ENCODE measurements at regions not wholly inside any gene's neighbourhood (a gene's known extent, or its start where the extent isn't known, plus 50 kb on each side); places are given as distances from the start of the nearest gene placed in this dataset.

DNA sequence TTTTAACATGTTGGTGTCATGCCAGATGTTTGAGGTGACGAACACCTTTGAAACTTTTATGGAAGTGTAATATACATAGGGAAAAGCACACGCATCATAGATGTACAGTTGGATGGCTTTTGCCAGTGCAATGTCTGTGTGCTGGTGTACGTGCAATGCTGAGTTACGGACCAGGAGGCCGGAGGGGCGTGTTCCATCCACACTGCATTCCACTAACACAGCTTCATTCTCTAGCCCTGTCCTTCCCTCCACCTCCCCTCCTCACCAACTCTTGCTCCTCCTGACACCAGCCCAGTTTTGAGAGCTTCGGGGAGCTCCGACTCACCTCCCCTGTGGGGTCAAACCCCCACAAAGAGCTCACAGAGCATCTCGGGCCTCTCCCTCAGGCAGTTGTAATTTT, 358.8 kb downstream of the C16orf95 start:
- no peak for DNase-seq (ENCODE audit: low read depth)

DNA sequence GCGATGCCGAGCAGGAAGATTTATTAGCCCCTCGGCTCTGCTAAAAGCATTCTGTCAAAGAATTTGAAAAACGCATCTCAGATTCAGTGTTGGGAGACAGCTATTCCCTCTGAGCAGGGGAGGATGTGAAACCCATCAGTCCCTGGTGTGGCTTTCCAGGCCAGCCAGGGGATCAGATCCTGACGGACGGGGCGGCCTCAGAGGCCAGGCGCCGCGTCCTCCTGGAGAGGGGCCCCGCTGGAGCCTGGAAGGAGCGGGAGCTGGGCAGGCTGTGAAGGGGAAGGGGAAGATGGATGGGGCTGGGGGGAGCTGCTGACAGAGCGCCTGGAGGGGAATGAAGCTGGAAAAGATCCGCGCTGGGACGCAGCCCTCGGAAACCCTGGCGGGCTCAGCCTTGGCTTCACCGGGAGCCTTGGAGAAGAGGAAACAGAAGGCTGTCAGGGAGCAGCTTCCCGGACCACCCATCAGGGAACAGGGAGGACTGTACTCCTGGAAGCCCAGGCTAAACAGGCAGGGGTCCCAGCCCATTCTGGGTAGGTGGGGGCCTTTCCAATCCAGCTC, 358.0 kb downstream of the C16orf95 start:
- DNase-seq (ENCODE audit: low read depth), result no peak

DNA sequence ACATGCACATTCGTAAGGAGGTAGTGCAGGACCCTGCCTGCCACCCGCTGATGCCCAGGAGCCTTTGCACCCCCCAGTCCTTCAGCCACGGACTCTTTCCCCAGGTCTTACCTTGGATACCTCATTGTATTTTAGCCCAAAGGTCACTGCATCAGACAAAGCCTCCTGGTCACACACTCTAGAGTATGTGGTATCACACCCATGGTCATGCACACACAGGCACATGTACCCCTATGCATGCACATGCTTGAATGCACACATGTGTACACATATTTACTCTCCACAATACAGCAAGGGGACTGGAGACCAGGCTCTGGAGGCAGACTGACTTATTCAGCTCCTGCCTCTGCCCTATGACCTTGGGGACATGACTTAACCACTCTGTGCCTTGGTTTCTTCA, 357.5 kb downstream of the C16orf95 start:
- no peak for DNase-seq (ENCODE audit: low read depth)

DNA sequence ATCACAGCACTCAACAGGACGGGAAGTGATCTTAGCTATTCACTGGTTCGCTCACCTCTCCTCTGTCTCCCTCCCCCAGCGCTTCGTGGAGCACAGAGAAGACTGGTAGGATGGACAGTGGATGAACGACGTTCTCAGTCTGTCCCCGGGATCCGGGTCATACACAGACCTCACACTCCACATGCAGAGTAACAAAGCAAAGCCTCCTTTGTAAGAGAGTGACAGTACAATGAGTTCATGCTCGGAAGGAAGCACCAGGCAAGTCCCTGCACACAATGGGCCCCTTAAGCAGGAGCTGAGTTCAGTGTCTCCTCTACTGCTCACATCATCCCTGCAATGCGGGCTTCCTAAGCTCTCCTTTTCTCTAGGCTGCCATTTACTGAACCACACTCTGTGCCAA, 356.9 kb downstream of the C16orf95 start:
- DNase-seq (ENCODE audit: low read depth), result no peak

DNA sequence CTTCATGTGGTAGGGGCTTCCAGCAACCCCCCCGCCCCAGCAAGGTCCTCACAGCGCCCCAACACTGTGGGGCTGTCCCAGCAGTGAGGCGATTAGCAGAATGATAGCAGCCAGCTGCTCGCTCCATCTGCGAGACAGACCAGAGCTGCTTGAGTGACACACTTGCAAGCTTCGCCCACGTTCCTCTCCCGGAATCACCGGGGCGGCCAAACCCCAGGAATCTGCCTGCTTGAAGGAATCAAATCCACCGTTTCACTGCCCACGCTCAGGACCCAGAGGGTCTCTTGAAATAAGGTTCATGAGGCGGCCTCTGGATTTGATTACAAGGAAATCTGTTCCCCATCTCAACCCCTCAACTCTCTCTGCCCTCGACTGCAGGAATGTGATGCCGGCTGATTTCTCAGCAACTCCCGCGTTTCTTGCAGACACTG, 356.0 kb downstream of the C16orf95 start:
- no peak for DNase-seq (ENCODE audit: low read depth)

DNA sequence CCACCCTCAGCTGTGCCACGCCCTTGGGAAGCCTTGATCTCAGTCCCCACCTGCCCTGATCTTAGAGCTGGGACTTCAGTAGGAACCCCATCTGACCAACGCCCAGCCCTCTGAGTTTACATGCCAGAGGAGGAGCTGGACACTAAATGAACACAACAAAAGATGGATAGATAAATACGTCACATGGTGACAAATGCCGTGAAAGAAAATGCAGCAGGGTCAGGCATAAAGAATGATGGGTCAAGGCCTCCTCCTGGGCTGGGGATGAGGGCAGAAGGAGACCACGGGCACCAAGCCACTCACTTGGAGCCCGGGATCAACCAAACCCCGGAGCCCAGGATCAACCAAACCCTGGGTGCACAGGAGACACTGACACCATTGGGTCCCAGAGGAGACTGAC, 354.9 kb downstream of the C16orf95 start:
- DNase-seq (ENCODE audit: low read depth), result no peak

DNA sequence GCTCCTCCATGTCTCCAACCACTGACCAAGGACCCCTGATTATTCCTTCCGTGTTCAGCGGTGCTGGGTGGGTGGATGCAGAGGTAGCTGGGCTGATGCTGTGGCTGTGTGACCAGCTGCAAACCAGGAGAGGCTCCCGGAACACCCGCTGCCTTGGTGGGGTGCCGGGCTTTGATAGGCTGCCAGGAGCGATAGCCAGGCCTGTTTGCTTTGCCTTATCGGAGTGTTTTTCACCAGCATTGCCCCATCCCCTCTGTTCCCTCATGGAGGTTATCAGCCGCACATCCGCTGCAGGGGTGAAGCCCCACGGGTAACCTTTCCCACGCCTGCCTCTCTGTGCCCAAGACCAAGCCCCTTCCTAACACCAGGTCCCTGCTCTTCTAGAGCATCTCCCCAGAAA, 354.3 kb downstream of the C16orf95 start:
- no peak for DNase-seq (ENCODE audit: low read depth)

DNA sequence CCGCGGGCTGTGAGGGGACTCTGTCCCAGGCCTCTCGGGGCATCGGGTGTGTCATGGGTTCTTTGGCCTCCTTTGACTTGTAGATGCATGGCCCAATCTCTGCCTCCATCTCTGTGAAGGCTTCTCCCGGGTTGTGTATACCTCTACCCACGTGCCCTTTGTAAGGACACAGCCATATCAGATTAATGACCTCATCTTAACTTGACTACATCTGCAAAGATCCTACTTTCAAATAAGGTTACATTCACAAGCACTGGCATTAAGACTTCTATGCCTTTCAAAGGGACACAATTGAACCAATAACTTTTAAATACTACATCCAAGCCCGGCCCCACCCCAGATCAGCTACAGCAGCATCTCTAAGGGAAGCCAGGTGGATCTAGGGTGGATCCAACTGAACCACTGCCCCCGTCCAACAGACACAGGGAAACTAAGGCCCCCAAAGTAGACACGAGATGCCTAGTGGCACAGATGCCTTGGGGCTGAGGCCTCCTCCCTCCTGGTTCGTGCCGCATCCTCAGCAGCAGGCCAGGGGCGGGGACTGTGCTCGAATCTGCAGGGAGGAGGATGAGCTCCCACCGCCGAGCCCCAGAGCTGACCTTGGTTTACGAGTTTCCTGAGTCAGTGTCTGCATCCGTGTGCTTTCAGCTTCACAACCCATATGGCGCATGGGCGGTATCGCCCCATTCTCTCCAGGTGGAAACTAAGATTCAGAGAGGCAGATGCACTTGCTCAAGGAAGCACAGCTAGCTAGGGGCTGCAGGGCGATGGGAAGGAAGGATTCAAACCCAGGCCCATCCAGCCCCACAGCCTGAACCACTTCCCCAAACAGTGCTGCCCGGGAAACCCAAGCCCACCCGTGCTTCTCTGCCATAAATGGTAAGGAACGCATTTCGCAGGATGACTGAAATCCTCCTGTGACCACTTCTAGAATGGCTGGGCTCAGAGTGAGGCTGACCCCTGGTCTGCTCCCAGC, 353.3 kb downstream of the C16orf95 start:
- no peak for DNase-seq (ENCODE audit: low read depth)

DNA sequence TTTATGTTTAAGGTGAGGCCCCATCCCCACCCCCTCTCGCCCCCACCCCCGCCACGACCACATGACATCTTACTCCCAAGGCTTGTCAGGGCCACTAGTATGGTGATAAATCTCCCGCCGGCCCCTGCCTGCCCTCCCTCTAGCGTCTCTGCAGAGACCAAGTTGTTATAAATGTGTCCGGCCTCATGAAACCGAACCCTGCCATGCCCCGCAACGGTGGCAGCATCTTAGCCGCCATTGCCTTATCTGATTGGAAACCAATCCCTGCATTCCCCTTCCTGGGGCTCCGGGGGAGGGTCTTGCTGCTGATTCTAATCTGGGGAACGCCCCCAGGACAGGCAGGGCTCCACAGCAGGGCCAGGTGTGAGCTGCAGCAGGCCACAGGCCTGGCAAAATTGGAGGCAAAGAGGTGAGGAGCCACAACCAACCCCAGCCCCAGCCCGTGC, 352.4 kb downstream of the C16orf95 start:
- no peak for DNase-seq (ENCODE audit: low read depth)

DNA sequence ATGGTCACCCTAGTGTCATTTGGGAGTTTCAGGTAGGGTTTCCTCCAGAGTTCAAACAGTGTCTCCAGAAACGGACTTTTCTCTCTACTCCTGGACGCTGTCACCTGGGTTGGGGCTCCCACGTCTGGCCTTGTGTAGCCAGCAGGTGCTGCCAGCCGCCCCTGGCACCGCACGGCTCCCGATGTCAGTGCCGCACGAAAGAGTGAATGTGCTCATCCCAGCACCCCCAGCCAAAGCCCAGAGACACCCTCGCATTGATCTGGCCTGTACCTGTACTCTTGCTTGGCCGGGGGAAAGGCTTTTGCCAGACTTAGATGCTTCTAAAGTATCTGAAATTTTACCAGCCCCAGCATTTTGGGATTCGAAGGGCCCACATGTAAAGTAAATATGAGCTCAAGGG, 351.9 kb downstream of the C16orf95 start:
- no peak for DNase-seq (ENCODE audit: low read depth)

DNA sequence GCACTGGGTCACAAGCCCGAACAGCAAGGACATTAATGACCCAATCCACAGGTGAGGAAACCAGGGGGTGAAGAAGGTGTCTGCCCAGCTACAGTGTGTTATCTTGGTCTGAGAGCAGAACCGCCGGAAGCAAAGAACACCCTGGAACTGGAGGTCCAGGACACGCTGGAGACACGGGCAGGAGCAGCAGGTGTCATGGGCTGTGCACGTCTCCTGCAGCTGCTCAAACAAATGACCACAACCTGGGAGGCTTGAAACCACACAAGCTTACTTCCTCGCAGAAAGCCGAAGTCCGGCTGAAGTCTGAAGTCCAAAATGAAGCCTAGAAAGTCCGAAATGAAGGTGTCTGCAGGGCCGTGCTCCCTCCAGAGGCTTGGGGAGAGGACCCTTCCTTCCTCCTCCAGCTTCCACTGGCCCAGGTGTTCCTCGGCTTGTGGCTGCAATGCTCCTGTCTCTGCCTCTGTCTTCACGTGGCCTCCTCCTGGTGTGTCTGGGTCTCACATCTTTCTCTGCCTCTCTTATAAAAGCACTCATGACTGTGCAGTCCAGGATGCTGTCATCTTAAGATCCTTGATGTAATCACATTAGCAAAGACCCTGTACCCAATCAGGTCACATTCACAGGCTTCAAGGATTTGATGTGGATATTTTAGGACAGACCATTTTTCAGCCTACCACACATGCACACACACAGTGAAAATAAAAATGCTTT, 351.2 kb downstream of the C16orf95 start:
- DNase-seq (ENCODE audit: low read depth), result no peak

DNA sequence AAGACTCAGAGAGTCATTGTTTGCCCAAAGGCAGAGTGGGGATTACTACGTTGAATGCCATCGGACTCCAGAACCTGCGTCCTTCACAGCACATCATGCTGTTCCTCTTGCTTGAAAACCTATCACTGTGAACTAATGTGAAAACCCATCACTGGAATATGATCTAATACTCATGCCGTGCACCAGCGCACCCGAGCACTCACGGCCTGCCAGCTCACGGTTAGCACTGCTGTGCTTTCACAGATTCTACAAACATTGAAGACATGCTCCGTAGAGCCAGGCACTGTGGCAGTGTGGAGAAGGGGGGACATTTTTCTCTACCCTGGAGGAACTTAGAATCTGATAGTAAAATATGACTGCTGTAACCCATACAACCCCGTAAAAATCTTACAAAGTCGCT, 350.4 kb downstream of the C16orf95 start:
- no peak for DNase-seq (ENCODE audit: low read depth)

DNA sequence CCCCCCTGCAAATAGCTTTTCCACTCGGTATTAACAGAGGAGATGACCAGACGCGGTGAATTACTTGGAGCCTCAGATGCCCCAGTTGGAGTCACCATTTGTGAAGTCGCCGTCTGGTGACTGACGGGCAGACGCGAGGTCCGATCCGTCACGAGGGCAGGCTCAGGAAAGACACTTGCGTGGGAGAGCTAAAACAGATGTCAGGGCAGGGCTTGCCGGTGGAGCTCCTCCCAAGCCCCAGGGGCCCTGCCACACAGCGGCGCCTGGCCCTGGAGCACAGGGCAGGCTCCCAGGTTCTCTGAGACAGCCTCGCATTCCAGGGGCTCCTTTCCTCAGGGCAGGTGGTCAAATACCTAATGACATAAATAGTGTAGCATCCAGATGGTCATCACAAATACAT, 348.3 kb downstream of the C16orf95 start:
- DNase-seq (ENCODE audit: low read depth), result no peak

DNA sequence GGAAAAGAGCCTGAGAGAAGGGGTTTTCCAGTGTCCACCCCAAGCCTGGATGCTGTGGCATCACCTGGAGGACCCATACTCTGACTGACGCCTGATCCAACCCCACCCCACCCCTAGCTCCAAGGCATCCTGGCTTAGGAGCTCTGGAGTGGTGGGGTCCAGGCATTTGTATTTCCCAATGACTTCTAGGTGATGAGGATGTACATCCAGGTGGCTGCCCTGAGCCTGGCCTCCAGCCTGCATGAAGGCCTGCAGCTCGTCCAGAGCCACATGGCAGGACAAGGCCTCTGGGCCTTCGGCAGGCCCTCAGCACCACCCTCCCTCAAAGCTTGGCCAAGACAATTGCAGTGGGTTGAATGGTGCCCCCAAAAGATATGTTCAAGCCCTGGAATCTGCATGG, 347.5 kb downstream of the C16orf95 start:
- DNase-seq (ENCODE audit: low read depth), result no peak

DNA sequence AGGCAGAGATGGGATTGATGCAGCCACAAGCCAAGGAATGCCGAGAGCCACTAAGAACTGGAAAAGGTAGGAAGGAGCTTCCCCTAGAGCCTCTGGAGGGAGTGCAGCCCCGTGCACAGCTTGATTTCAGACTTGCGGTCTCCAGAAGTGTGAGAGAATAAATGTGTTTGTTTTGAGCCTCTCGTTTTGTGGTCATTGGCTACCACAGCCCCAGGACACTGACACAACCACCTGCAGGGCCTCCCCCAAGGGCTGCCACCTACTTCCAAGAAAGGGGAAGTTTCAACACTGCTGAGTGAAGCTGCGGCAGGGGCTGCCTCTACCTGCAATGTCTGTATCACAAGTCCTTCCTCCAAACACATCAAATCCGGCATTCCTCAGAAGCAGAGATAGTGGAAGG, 346.9 kb downstream of the C16orf95 start:
- DNase-seq (ENCODE audit: low read depth), result no peak

DNA sequence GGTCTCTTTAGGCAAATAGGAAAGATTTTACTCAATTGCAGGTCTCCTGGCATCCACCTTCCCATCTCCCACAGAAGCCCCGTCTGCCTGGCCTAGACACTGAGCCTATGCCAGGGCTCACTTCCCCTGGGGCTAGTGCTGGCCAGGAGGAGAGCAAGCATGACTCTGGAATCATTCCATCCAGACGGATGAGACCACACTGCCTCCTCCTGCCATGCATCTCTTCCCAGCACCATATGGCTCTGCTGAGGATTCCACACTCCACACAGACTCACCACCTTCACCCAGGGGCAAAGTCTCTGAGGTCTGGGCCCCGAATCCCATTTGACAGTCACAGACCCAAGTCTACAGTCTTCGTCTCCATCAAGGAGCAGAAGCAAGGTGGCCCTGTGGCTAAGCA, 346.5 kb downstream of the C16orf95 start:
- no peak for DNase-seq (ENCODE audit: low read depth)

DNA sequence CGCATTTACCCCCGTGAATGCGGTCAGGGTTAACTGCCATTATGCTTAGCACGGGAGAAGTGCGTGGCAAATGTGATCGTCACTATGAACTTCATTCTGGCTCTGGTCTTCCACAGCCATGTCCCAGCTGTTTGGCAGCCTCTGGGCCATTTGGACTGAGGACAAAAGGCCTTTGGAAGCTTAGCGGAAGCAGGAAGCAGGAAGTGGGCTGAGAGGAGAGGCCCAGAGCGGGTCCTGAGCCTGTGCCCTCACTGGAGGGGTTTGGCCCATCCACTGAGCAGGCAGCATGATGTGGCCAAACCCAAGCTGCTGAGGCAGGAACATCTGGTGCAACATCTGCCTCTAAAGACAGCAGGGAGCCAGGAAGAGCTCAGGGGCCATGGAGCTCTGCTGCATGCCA, 345.9 kb downstream of the C16orf95 start:
- DNase-seq (ENCODE audit: low read depth), result no peak

DNA sequence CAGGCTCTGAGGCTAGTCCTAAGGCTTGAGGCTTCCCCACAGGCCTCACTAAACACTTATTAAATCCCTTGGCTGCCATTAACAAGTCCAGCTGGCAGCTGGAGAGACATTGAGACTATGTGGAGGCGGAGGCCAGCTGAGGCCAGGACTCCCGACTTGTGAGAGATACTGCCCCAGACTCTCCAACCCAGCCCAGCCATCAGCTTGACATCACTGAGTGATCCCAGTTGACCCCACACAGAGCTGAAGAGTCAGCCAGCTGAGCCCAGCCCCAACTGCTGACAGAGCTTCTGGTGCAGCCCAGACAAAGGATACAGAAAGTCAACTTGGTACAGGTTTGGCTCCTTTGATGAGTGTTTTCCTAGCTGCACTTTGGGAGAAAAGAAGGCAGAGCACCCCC, 343.1 kb downstream of the C16orf95 start:
- DNase-seq (ENCODE audit: low read depth), result no peak

DNA sequence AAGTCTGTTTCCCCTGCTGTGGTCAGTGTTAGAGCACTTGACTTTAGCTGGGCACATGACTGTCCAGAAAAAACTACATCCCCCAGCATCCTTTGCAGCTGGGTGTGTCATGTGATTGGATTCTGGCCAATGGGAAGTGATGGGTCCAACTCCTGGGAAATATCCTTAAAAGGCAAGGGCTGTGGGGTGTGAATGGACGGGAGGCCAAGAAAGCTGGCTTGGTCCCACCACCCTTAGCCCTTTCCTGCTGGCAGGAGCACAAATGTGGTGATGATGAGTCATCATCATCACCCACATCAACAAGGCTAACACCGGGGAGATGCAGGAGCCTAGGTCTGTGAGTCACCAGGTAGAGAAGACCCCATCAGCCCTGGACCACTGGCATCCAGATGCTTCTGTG, 341.7 kb downstream of the C16orf95 start:
- DNase-seq (ENCODE audit: low read depth), result no peak

DNA sequence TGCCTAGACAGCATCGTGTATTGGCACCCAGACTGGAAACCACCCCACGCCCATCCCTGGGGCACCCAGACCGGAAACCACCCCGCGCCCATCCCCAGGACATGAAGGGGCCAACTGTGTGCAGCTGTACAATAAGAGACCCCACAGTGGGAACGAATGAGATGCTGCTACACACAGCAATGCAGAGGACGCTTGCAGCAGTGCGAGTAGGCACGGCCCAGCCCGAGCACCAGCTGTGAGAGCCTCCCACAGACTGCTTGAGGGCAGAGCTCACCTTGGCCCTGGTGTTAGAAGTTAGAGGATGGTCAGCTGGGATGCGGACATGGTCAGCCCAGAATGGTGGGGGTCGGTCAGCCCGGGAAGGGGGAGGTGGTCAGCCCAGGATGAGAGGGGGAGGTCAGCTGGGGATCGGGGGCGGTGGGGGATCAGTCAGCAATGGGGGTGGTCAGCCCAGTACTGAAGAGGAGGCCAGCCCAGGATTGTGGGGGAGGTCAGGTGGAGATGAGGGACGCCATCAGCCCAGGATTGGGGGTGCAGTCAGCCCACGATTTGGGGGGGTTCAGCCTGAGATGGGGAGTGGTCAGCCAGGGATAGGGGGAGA, 340.0 kb downstream of the C16orf95 start:
- DNase-seq (ENCODE audit: low read depth), result no peak

DNA sequence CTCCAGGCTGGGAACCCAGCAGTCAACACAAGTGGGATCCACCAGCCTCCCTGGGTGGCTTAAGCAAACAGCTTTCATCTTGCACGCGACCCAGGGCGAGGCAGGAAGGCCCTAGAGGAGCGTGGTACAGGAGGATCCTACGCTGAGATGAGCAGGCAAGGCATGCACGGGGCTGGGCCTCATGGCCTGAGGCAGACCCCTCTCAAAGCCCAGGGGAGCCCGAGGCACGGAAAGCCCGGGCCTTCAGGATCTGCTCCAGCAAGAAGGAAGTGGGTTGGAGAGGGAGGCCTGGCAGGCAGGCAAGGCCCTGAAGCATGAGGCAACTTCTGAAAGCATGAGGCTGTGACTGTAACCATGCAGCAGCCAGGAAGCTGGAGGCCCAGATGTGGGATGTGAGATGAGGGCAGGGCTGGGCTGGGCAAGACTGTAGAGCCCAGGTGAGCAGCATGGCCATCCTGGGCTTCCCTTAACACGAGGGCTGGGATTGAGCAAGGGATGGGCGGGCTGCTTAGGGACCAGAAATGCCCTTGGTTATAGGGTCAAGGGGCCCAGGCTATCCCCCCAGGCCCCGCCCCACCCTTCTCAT, 338.7 kb downstream of the C16orf95 start:
- DNase-seq (ENCODE audit: low read depth), result no peak

DNA sequence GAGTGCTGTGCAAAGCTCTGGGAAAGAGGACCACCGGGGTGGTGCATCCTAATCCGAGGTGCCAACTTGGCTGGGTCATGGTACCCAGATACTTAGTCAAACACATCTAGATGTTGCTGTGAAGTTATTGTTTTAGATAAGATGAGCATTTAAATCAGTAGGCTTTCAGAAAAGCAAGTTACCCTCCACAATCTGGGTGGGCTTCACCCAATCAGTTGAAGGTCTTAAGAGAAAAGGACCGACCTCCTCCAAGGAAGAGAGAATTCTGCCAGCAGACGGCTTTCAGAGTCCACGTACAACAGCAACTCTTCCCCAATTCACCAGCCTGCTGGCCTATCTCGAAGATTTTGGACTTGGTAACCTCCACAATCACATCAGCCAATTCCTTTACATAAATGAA, 338.1 kb downstream of the C16orf95 start:
- DNase-seq (ENCODE audit: low read depth), result no peak
